Muscle layer of duodenum (tissue), 2 donors: ENCODE measurements at regions not wholly inside any gene's neighbourhood (a gene's known extent, or its start where the extent isn't known, plus 50 kb on each side); places are given as distances from the start of the nearest gene placed in this dataset.

Experiments used
- H3K27ac ChIP-seq: one replicate; pipeline ENCODE4 v1.7.0; 2013; ENCODE audit warnings: mild to moderate bottlenecking, low read length
- H3K27me3 ChIP-seq: one replicate; pipeline ENCODE4 v1.7.0; 2013; ENCODE audit warnings: low read depth, mild to moderate bottlenecking, control low read depth, low read length
- H3K36me3 ChIP-seq, 2 donors: one replicate each; pipeline ENCODE4 v1.7.0; 2013; ENCODE audit warnings: low read length in 2 of 2, control low read depth in 1 of 2, mild to moderate bottlenecking in 1 of 2; ENCODE audit not compliant: insufficient read depth in 2 of 2, control insufficient read depth in 1 of 2
- H3K4me1 ChIP-seq, 2 donors: one replicate each; pipeline ENCODE4 v1.7.0; 2013; ENCODE audit warnings: low read length in 2 of 2, mild to moderate bottlenecking in 2 of 2, control low read depth in 1 of 2, moderate library complexity in 1 of 2; ENCODE audit not compliant: insufficient read depth in 2 of 2, control insufficient read depth in 1 of 2
- H3K4me3 ChIP-seq, 2 donors: one replicate each; pipeline ENCODE4 v1.7.0; 2013; ENCODE audit warnings: low read length in 2 of 2, low read depth in 1 of 2, mild to moderate bottlenecking in 1 of 2
- H3K9me3 ChIP-seq, 2 donors: one replicate each; pipeline ENCODE4 v1.7.0; 2013; ENCODE audit warnings: low read length in 2 of 2, control low read depth in 1 of 2, mild to moderate bottlenecking in 1 of 2; ENCODE audit not compliant: control insufficient read depth in 1 of 2
- donor health status: healthy.

DNA sequence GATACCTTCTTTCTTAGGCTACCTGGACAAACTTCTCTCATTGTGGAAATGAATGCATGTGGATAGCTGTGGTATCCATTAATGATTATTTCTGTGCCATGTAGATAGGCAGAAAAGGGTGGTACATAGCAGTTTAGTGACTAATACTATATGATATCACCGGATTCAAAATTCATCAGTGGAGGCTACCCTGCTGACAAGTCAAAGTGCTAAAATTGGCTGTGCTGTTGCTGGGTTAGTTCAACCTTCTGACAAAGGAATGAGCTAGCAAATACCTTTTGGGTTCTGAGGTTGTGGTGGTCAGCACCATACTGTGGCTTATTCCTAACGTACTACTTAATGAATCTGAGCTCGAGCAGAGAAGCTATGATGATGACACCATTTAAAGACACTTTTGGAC lies 109.1 kb downstream of the TFAP2B start:
- H3K4me3 ChIP-seq, result no peak overlapping the region

DNA sequence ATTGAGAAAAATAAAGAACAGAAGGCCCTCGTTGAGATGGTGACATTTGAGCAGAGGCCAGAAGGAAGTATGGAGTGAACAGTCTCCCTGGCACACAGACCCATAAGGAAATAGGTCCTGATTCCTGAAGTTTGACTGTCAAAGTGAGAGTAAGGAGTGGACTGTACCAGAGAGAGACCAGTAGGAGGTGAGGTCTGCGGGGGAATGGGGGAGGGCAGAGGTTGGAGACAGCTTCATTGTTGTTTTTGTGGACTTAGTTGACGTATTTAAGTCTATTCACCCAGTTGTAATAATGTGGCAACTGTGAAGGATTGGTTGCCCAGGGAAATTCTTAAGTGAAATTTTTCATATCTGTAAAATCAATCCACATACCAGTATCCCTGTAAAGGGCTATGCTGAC lies 110.7 kb downstream of the TFAP2B start:
- Histone ChIP-seq H3K36me3 (no peaks in the 10 kb centered on the region), H3K4me1 (no peaks in the 10 kb centered on the region), H3K27me3 (no peaks in the 10 kb centered on the region), H3K4me3 (no peak overlapping the region), H3K27ac (no peak overlapping the region), H3K9me3 (no peaks in the 10 kb centered on the region)

More for the DNA sequence above, 109.1 kb downstream of the TFAP2B start:
- Histone ChIP-seq H3K27ac (no peak overlapping the region), H3K36me3 (no peaks in the 10 kb centered on the region), H3K4me1 (no peaks in the 10 kb centered on the region), H3K9me3 (no peaks in the 10 kb centered on the region), H3K27me3 (no peaks in the 10 kb centered on the region)

DNA sequence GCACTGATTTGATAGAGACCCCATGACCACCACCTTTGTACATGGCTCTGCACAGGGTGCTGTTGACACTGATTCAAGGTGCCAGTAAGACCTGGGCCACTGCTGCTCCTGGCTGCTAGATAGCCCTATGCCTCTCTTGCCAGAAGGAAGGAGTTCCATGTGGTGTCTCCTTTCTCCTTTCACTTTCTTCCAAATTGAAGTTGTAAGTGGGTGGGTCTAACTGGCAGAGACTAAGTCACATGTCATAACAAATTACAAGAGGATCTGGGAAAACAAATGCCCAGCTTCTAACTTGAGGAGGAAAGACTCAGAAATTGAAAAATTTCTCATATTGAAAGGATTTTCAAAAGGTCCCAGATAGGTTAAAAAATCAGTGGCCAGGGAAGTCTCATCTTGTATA lies 116.8 kb downstream of the TFAP2B start:
- Histone ChIP-seq H3K9me3 (no peaks in the 10 kb centered on the region), H3K4me1 (peaks cover 0 to 6% of the 10 kb centered on the region in 2 donors), H3K27ac (no peak overlapping the region), H3K4me3 (no peak overlapping the region), H3K27me3 (no peaks in the 10 kb centered on the region), H3K36me3 (no peaks in the 10 kb centered on the region)

DNA sequence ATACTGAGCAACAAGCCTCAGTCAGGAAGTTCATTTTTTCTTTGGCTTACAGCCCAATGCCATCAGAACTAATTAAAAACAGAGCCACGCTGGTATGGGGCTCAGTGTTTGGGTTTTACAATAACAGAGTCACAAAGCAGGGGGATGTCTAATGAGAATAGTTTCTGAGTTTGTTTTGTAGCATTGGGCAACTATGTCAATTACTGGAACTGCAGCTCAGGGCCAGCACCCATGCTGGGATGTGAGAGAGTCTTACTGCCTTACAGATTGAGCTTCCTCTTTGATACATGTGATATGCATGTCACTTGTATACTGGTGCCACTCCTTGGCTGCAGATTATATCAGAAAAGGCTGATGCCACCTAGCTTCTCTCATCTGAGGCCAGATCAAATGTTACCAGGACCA lies 117.6 kb downstream of the TFAP2B start:
- no peaks in the 10 kb centered on the region for H3K9me3 ChIP-seq
- H3K4me3 ChIP-seq, result no peak overlapping the region
- no peaks in the 10 kb centered on the region for H3K36me3 ChIP-seq
- H3K4me1 ChIP-seq, result peaks cover 0 to 6% of the 10 kb centered on the region in 2 donors
- no peaks in the 10 kb centered on the region for H3K27me3 ChIP-seq
- H3K27ac ChIP-seq, result no peak overlapping the region

DNA sequence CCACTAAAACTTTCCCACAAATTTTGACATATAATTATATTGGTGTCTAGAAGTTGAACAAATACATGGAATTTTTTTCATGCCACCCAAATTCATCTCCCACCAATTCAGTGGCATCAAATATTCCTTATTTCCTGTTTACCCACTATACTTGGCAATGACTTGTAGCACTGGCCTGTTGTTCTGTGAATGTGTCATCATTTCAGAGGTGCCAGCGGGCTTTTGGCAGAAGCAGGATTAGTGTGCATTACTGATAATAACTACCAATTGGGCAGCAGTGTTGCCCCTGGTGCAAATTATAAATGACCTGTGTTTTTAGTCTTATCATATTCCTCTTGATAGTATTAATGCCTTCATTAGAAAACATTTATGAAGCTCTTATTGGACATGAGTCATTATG lies 121.3 kb downstream of the TFAP2B start:
- Histone ChIP-seq H3K4me1 (peaks cover 0 to 6% of the 10 kb centered on the region in 2 donors), H3K9me3 (no peaks in the 10 kb centered on the region), H3K27me3 (no peaks in the 10 kb centered on the region), H3K27ac (no peak overlapping the region), H3K4me3 (no peak overlapping the region), H3K36me3 (no peaks in the 10 kb centered on the region)

DNA sequence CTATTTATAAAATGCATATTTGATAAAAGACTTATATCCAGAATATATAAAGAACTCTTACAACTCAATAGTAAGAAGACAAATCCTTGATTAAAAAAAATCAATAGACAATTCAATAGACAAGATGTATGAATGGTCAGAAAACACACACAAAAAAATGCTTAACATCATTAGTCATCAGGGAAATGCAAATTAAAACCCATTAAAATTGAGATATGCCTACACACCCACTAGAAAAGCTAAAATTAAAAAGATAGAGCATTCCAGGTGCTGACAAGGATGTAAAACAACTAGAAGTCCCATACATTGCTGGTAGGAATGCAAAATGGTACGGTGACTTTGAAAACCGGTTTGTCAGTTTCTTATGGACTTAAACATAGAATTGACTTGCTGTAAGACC lies 127.1 kb downstream of the TFAP2B start:
- no peaks in the 10 kb centered on the region for H3K9me3 ChIP-seq
- no peak overlapping the region for H3K27ac ChIP-seq
- no peaks in the 10 kb centered on the region for H3K4me1 ChIP-seq
- no peaks in the 10 kb centered on the region for H3K27me3 ChIP-seq
- no peak overlapping the region for H3K4me3 ChIP-seq
- H3K36me3 ChIP-seq, result no peaks in the 10 kb centered on the region

DNA sequence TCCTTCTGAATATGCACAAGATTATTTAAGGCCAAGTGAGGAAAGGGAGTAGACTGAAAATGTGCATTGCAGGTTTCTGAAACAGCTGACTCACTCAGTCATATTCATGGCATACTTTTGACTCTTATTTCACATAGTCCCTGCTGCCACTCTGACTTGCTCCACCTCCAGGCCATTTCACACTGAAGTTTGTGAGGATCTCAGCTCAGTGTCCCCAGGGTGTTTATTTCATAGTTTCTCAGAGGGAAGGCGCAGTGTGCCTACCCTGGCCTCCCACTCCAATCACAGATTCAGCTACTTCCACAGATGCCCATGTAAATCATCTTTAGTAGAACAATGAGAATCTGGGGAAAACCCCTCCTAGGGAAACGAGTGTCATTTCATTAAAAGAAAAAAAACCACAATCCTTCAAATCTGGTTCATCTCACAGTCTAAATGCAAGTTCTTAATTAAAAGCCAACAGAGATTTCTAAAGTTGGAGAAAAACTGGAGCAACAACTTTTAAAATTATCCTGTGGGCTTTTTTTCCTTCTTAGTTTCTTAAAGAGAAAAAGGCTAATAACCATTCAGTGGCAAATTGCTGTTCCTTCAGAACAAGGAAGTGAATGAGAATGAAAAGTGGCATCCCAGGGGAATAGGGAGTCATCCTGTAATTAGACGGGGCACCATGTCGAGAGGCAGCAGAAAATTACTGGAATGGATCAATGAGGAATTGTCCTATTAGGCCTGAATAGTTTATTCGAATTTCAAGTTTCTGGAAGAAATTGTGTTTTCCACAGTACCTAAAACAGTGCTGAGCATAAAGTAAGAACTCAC lies 133.6 kb downstream of the TFAP2B start:
- Histone ChIP-seq H3K27ac (no peak overlapping the region), H3K4me3 (no peak overlapping the region), H3K27me3 (no peaks in the 10 kb centered on the region), H3K36me3 (no peaks in the 10 kb centered on the region), H3K9me3 (no peaks in the 10 kb centered on the region), H3K4me1 (no peaks in the 10 kb centered on the region)

DNA sequence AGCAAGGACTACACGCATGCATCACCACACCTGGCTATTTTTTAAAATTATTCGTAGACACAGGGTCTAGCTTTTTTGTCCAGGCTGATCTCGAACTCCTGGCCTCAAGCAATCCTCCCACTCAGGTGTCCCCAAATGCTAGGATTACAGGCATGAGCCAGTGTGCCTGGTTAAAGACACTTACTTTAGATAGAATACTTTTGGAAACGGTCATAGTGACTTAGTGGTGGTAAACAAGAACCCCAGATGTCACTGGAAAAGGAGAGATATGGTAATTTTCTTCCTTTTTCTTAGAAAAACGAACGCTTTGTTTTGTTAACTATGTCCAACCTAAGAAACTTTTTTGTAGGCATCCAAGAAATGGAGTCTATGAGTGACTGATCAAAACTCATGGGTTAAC lies 137.3 kb downstream of the TFAP2B start:
- Histone ChIP-seq H3K4me1 (peaks cover 0 to 5% of the 10 kb centered on the region in 2 donors), H3K9me3 (no peaks in the 10 kb centered on the region), H3K27me3 (no peaks in the 10 kb centered on the region), H3K4me3 (no peak overlapping the region), H3K36me3 (no peaks in the 10 kb centered on the region), H3K27ac (no peak overlapping the region)

DNA sequence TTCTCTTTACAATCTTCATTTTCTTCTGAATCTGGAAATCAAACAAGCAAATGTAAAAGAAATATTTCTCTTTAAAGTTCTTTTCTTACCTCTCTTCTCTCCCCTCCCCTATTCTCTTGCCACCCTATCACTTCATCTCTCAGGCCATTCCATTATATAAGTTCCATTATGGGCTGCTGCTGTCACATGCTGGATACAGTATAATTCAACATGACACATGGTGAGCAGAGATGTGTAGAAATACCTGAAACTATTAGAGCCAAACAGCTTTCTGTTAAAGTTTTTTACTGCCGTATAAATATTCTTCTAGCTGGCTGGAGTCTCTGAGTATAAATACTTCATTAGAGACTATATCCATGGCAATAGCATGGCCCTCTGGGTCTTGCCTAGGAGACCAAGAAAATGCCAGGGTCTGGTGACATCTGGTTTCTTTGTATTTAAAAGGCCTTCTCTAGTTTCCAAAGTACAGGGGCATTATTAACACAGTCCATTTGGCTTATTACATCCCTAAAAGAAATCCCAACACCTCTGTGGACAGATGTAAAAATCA lies 139.6 kb downstream of the TFAP2B start:
- H3K4me1 ChIP-seq, result peaks cover 0 to 8% of the 10 kb centered on the region in 2 donors
- no peak overlapping the region for H3K4me3 ChIP-seq
- H3K36me3 ChIP-seq, result no peaks in the 10 kb centered on the region
- H3K9me3 ChIP-seq, result no peaks in the 10 kb centered on the region
- H3K27ac ChIP-seq, result no peak overlapping the region
- no peaks in the 10 kb centered on the region for H3K27me3 ChIP-seq

DNA sequence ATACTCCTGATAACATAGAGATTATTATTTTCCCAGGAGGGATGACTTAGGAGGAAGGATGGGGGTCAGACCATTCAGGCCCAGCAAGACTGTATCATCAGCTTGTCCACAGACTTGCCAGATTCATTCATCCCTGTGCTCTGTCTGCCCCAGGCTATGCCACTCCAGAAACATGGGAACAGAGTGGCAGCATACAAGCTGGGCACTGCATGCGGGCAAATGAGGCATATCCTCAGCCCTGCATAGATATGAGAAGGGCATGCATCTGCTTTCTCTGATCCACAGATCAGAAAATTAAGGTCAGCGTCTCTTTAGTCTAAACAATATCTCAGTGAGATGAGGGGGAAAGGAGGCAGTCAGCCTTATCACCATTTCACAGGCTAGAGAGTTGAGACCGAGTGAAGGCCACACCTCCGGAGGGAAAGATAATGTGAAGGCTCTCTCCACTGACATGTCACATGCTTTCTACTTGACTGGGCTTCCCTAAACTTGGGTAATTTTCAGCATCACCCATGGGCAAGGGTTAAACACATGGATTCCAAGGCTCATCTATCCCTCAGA lies 140.5 kb downstream of the TFAP2B start:
- H3K36me3 ChIP-seq, result no peaks in the 10 kb centered on the region
- H3K9me3 ChIP-seq, result no peaks in the 10 kb centered on the region
- H3K27ac ChIP-seq, result no peak overlapping the region
- no peak overlapping the region for H3K4me3 ChIP-seq
- H3K27me3 ChIP-seq, result no peaks in the 10 kb centered on the region
- H3K4me1 ChIP-seq, result peaks cover 0 to 8% of the 10 kb centered on the region in 2 donors

DNA sequence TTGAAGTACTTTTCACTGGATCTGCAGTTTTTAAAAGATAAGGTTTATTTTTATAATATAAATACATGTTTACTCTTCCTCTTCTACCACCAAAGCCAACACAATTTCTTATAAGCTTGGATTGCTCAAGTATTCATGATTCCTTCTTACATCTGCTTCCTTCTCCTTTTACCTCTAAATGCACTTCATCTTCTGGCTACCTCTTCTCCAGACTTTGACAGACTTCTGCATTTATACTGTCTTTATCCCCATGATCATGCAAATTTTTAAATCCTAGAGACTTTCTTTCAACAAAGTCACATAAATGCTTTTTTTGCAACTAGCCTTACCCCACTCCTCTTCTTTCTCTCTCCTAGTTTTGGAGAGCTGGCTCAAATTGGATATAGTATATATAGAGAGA lies 142.9 kb downstream of the TFAP2B start:
- H3K27ac ChIP-seq, result no peak overlapping the region
- peaks cover 0 to 8% of the 10 kb centered on the region in 2 donors for H3K4me1 ChIP-seq
- no peak overlapping the region for H3K4me3 ChIP-seq
- no peaks in the 10 kb centered on the region for H3K27me3 ChIP-seq
- no peaks in the 10 kb centered on the region for H3K36me3 ChIP-seq
- H3K9me3 ChIP-seq, result no peaks in the 10 kb centered on the region
